ENCODE measurements at regions not wholly inside any gene's neighbourhood (a gene's known extent, or its start where the extent isn't known, plus 50 kb on each side); places are given as distances from the start of the nearest gene placed in this dataset.

DNA sequence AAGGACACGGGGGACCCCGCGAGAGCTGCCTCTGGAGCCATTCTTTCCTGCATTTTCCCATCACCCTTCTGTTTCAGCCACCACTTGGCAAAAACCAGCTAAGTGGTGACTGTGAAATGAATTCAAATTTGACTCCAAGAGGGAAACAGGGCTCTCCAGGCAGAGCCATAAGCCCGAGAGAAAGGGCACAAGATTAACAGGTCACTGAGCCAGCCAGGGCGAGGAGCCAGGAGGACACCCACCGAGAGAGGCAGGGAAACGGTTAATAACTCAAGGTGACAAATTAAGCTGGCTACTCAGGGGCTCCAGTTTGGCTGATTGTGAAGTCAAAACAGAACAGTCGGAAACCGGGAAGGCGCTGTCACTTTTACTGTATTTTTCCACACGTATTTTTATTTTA is 67.8 kb upstream of the SOX9 start:
- Histone ChIP-seq H3K27ac (no peak overlapping the region), H2AFZ (no peak overlapping the region)

DNA sequence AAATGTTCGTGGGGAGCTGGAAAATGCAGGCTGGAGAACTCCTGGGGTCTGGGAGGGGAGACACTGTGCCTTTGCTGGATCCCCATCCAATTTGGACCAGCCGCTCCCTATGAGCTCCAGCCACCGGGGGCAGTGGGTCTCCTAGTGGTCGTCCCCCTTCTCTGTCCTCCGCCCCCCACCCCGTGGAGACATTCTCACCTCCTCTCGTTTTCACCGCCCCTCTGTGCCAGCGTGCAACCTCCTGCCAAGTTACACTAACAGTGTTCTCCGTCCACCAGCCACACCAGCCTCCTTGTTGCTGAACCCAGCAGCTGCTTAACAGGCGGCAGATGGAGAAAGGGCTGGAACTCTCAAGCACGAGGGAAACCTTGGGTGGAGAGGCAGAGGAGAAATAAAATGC is 67.4 kb upstream of the SOX9 start:
- H3K79me2 ChIP-seq, result no peaks in the 10 kb centered on the region
- H2AFZ ChIP-seq, result no peak overlapping the region
- peaks cover 22% of the 10 kb centered on the region for H3K27me3 ChIP-seq
- H3K4me1 ChIP-seq (ENCODE audit: insufficient read depth), result no peaks in the 10 kb centered on the region
- 56% methylated on average over 12 of the region's 12 CpGs for WGBS (ENCODE audit: low lambda C conversion rate, missing lambda C conversion rate)
- no peaks in the 10 kb centered on the region for H3K9me2 ChIP-seq (replicated peaks; ENCODE audit: insufficient read depth)
- no peaks in the 10 kb centered on the region for H3K9me3 ChIP-seq (ENCODE audit: low read depth)
- no peaks in the 10 kb centered on the region for H4K20me1 ChIP-seq (ENCODE audit: insufficient read depth, poor library complexity, severe bottlenecking)
- DNase-seq (ENCODE audit: low spot score), result no peak
- no peaks in the 10 kb centered on the region for H3K36me3 ChIP-seq (replicated peaks; ENCODE audit: insufficient read depth, low read depth)
- no peak overlapping the region for H3K4me2 ChIP-seq
- H3K4me3 ChIP-seq, result no peak overlapping the region
- TF ChIP-seq, protein P1, sequence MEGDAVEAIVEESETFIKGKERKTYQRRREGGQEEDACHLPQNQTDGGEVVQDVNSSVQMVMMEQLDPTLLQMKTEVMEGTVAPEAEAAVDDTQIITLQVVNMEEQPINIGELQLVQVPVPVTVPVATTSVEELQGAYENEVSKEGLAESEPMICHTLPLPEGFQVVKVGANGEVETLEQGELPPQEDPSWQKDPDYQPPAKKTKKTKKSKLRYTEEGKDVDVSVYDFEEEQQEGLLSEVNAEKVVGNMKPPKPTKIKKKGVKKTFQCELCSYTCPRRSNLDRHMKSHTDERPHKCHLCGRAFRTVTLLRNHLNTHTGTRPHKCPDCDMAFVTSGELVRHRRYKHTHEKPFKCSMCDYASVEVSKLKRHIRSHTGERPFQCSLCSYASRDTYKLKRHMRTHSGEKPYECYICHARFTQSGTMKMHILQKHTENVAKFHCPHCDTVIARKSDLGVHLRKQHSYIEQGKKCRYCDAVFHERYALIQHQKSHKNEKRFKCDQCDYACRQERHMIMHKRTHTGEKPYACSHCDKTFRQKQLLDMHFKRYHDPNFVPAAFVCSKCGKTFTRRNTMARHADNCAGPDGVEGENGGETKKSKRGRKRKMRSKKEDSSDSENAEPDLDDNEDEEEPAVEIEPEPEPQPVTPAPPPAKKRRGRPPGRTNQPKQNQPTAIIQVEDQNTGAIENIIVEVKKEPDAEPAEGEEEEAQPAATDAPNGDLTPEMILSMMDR (IDR thresholded peaks at IDR 0.05; ENCODE audit: poor library complexity), result no peak
- TF ChIP-seq EZH2 (IDR thresholded peaks at IDR 0.05; ENCODE audit: borderline replicate concordance), result no peak
- TF ChIP-seq EZH2phosphoT487 (IDR thresholded peaks at IDR 0.05; ENCODE audit: low read depth, severe bottlenecking, unreplicated experiment), result no peak
- no peak overlapping the region for H3K27ac ChIP-seq

More for the DNA sequence above, 67.8 kb upstream of the SOX9 start:
- Histone ChIP-seq H3K36me3 (replicated peaks; ENCODE audit: insufficient read depth, low read depth) (no peaks in the 10 kb centered on the region), H3K9me3 (ENCODE audit: low read depth) (no peaks in the 10 kb centered on the region), H3K4me1 (ENCODE audit: insufficient read depth) (no peaks in the 10 kb centered on the region), H3K79me2 (no peaks in the 10 kb centered on the region), H3K9me2 (replicated peaks; ENCODE audit: insufficient read depth) (no peaks in the 10 kb centered on the region), H3K4me2 (no peak overlapping the region), H3K4me3 (no peak overlapping the region), H3K27me3 (peaks cover 22% of the 10 kb centered on the region), H4K20me1 (ENCODE audit: insufficient read depth, poor library complexity, severe bottlenecking) (no peaks in the 10 kb centered on the region)
- no peak for DNase-seq (ENCODE audit: low spot score)
- WGBS (ENCODE audit: low lambda C conversion rate, missing lambda C conversion rate), result 65% methylated on average over 11 of the region's 11 CpGs
- TF ChIP-seq, protein P1 (IDR thresholded peaks at IDR 0.05; ENCODE audit: poor library complexity), result no peak
- TF ChIP-seq EZH2 (IDR thresholded peaks at IDR 0.05; ENCODE audit: borderline replicate concordance) (no peak), EZH2phosphoT487 (IDR thresholded peaks at IDR 0.05; ENCODE audit: low read depth, severe bottlenecking, unreplicated experiment) (no peak)

DNA sequence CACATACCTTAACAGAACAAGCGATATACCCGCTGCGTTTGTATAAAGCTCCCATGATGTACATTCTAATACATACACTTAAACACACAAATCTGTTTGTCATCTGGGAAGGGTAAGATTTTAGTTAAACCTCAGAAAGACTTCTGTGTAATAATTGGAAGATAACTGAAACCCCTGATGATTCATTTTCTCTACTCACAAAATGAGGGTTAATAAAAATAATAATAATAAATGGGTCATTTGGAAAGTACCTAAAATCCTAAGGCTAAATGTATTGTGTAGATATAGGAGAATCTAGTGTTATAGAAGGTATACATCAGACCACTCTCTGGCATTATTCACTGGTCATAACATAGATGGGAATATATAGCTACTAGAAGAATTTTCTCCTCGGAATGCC is 64.7 kb upstream of the SOX9 start:
- Histone ChIP-seq H3K4me3 (no peak overlapping the region), H3K4me2 (no peak overlapping the region), H3K27ac (no peak overlapping the region), H3K79me2 (no peaks in the 10 kb centered on the region), H3K36me3 (replicated peaks; ENCODE audit: insufficient read depth, low read depth) (no peaks in the 10 kb centered on the region), H2AFZ (no peak overlapping the region), H3K9me3 (ENCODE audit: low read depth) (no peaks in the 10 kb centered on the region), H3K4me1 (ENCODE audit: insufficient read depth) (no peaks in the 10 kb centered on the region), H3K9me2 (replicated peaks; ENCODE audit: insufficient read depth) (no peaks in the 10 kb centered on the region), H3K27me3 (peaks cover 22% of the 10 kb centered on the region), H4K20me1 (ENCODE audit: insufficient read depth, poor library complexity, severe bottlenecking) (no peaks in the 10 kb centered on the region)
- TF ChIP-seq EZH2phosphoT487 (IDR thresholded peaks at IDR 0.05; ENCODE audit: low read depth, severe bottlenecking, unreplicated experiment) (no peak), EZH2 (IDR thresholded peaks at IDR 0.05; ENCODE audit: borderline replicate concordance) (no peak)
- TF ChIP-seq, protein P1 (IDR thresholded peaks at IDR 0.05; ENCODE audit: poor library complexity), result no peak
- no peak for DNase-seq (ENCODE audit: low spot score)
- 94% methylated on average over 4 of the region's 4 CpGs for WGBS (ENCODE audit: low lambda C conversion rate, missing lambda C conversion rate)

Measured in hepatocyte (in vitro differentiated cells).